B cell (primary cell): ENCODE measurements at regions not wholly inside any gene's neighbourhood (a gene's known extent, or its start where the extent isn't known, plus 50 kb on each side); places are given as distances from the start of the nearest gene placed in this dataset.

Source experiments
- ATAC-seq: fragments of 200-7000 bp; cut with Tn5 transposase; one replicate; pipeline ENCODE4 v1.10.0; 2021; ENCODE audit warnings: low read depth, mild to moderate bottlenecking, moderate number of reproducible peaks, moderate library complexity
- CTCF ChIA-PET: fragments of 350-600 bp; sonication (Branson Sonifier 250); formaldehyde crosslinking; loops from one replicate; lab custom pipeline; 2021; ENCODE audit warnings: antibody characterized with exemption, inconsistent platforms; lab: Charles Lee
- POLR2A ChIA-PET: fragments of 350-600 bp; sonication (Branson Sonifier 250); formaldehyde crosslinking; loops from one replicate; lab custom pipeline; 2021; ENCODE audit warnings: antibody characterized with exemption; lab: Charles Lee
- DNase-seq: peaks from one replicate; pipeline ENCODE4 v3.0.0; 2013
- H2AFZ ChIP-seq: 2 replicates; pipeline ENCODE4 v1.6.1; 2012; ENCODE audit warnings: mild to moderate bottlenecking, low read depth, low read length; ENCODE audit not compliant: insufficient read depth, poor library complexity, severe bottlenecking
- H3K27ac ChIP-seq, 2 donors: 1 replicate in 1 of 2; 2 replicates in 1 of 2; pipeline ENCODE4 v1.5.1; 2012 to 2013; ENCODE audit warnings: low read length in 2 of 2, mild to moderate bottlenecking in 2 of 2, moderate library complexity in 1 of 2
- H3K27me3 ChIP-seq, 4 experiments: fragments of 200-600 bp in 1 of 4; sonication (generic) in 1 of 4; replicated peaks in 1 of 4; 1 replicate in 2 of 4; 2 replicates in 2 of 4; pipeline versions ENCODE4 v1.6.1 to v1.7.0; 2013 to 2016; ENCODE audit warnings: low read length in 3 of 4, mild to moderate bottlenecking in 2 of 4, mixed read lengths in 1 of 4, moderate library complexity in 1 of 4; ENCODE audit not compliant: insufficient read depth in 4 of 4, control insufficient read depth in 3 of 4; ENCODE audit errors: control extremely low read depth in 1 of 4
- H3K36me3 ChIP-seq, 2 experiments: replicated peaks in 1 of 2; 1 replicate in 1 of 2; 2 replicates in 1 of 2; pipeline versions ENCODE4 v1.6.1 to v1.7.1; 2013; ENCODE audit warnings: low read length in 1 of 2; ENCODE audit not compliant: insufficient read depth in 2 of 2, control insufficient read depth in 1 of 2; ENCODE audit errors: control extremely low read depth in 1 of 2, extremely low read depth in 1 of 2
- H3K4me1 ChIP-seq, 2 donors: fragments of 200-600 bp in 1 of 2; sonication (generic) in 1 of 2; 1 replicate in 1 of 2; 2 replicates in 1 of 2; pipeline versions ENCODE4 v1.5.1 to v1.6.1; 2013 to 2017; ENCODE audit warnings: low read length in 2 of 2; ENCODE audit not compliant: control insufficient read depth in 2 of 2, insufficient read depth in 2 of 2
- H3K4me2 ChIP-seq: replicated peaks from 2 replicates; pipeline ENCODE3; 2012; ENCODE audit warnings: mild to moderate bottlenecking, low read depth, low read length; ENCODE audit not compliant: poor library complexity, severe bottlenecking
- H3K4me3 ChIP-seq, 5 experiments: fragments of 200-600 bp in 1 of 5; sonication (generic) in 1 of 5; 1 replicate in 3 of 5; 2 replicates in 2 of 5; pipeline versions ENCODE4 v1.5.1 to v1.7.0; 2011 to 2016; ENCODE audit warnings: low read length in 4 of 5, mild to moderate bottlenecking in 4 of 5, low read depth in 2 of 5, control low read depth in 1 of 5, moderate library complexity in 1 of 5; ENCODE audit not compliant: insufficient read depth in 1 of 5; ENCODE audit errors: control extremely low read depth in 1 of 5, extremely low read depth in 1 of 5
- H3K79me2 ChIP-seq: fragments of 200-600 bp; sonication (generic); one replicate; pipeline ENCODE4 v1.6.0; 2016; ENCODE audit warnings: low read length; ENCODE audit not compliant: control insufficient read depth, insufficient read depth
- H3K9ac ChIP-seq: fragments of 200-600 bp; sonication (generic); 2 replicates; pipeline ENCODE4 v1.6.1; 2017; ENCODE audit warnings: mild to moderate bottlenecking, low read length, moderate library complexity
- H3K9me3 ChIP-seq, 3 donors: one replicate each; pipeline versions ENCODE4 v1.6.1 to v1.7.1; 2013; ENCODE audit warnings: low read length in 2 of 3; ENCODE audit not compliant: control insufficient read depth in 2 of 3, insufficient read depth in 1 of 3; ENCODE audit errors: control extremely low read depth in 1 of 3
- H4K20me1 ChIP-seq: 2 replicates; pipeline ENCODE4 v1.6.0; 2012; ENCODE audit warnings: mild to moderate bottlenecking, low read length; ENCODE audit not compliant: insufficient read depth, control insufficient read depth, poor library complexity, severe bottlenecking
- H3K27ac Mint-ChIP-seq: one replicate; pipeline ENCODE4 v1.8.0; 2021; ENCODE audit warnings: mixed read lengths
- H3K27me3 Mint-ChIP-seq: one replicate; pipeline ENCODE4 v1.8.0; 2021; ENCODE audit warnings: mixed read lengths
- H3K4me1 Mint-ChIP-seq: one replicate; pipeline ENCODE4 v1.8.0; 2021; ENCODE audit warnings: mixed read lengths
- H3K4me3 Mint-ChIP-seq: one replicate; pipeline ENCODE4 v1.8.0; 2021; ENCODE audit warnings: mixed read lengths
- H3K9me3 Mint-ChIP-seq: one replicate; pipeline ENCODE4 v1.8.0; 2022; ENCODE audit warnings: mixed read lengths; ENCODE audit not compliant: insufficient read depth
- EZH2 ChIP-seq: IDR thresholded peaks from 2 replicates; pipeline ENCODE4 v1.6.1; 2012; ENCODE audit warnings: borderline replicate concordance, low read depth, mild to moderate bottlenecking, moderate library complexity, low read length; ENCODE audit not compliant: insufficient read depth, poor library complexity, severe bottlenecking
- WGBS: methylation state at CpG from one replicate; pipeline ENCODE4 v1.1.5; 2013; ENCODE audit warnings: missing lambda C conversion rate; ENCODE audit not compliant: insufficient coverage; 5-methylcytosine and 5-hydroxymethylcytosine counted together
- intact Hi-C: fragments of 100-400 bp; cut with micrococcal nuclease; formaldehyde crosslinking; loops from one replicate; pipeline ENCODE4 v1.10.0; 2022
- TF ChIP-seq, protein P1 (sequence below): fragments of 200-600 bp; IDR thresholded peaks from one replicate; pipeline ENCODE4 v1.8.0; 2022; ENCODE audit warnings: antibody characterized with exemption, mild to moderate bottlenecking

DNA sequence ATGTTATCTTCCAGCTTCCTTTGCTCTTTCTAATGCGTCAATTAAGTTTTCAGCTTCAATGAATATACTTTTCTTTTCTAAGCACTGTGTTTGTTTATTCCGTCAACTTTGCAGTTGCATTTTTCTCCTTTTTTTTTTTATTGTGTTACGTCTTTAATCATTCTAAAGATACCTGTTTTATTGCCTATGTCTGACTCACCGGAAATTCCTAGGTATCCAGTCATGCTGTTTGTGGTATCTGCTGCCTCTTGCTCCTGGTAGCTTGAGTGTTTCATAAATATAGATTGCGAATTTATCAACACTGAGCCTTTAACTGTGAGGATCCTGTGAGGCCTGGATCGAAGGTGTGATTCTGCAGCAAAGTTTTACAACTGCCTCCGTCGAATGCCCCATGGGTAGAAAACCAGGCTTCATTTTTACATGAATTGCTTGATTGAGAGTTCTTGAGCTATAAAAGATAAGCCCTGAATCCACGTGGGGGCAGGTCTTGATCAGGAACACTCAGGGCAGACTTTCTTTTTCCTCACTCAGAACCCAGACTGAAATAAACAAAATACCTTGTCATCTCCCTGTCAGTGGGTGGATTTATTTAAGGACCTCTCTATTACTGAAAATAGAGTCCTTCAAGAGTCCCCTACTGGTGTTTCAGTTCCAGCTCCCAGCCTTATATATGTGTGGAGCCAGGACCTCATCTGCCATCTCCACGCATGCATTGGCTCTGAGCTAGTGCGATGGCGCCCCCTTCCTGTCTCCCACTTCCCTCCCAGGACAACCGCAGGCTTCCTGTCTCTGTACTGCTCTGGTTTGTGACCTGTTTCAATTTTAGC is 60.1 kb upstream of the LRRC1 start:
- H3K9me3 ChIP-seq, result no peaks in the 10 kb centered on the region
- no peak overlapping the region for H3K27ac ChIP-seq
- Mint-ChIP-seq H3K27me3 (peaks cover 11% of the 10 kb centered on the region), H3K4me3 (no peak overlapping the region), H3K27ac (no peak overlapping the region), H3K9me3 (no peaks in the 10 kb centered on the region), H3K4me1 (peaks cover 2% of the 10 kb centered on the region)
- no peaks in the 10 kb centered on the region for H4K20me1 ChIP-seq
- H3K4me2 ChIP-seq, result no peak overlapping the region
- no peak overlapping the region for H2AFZ ChIP-seq
- ChIA-PET CTCF (interaction anchor here (0.7 to 4.4 kb wide), 3 partner anchors 10 to 16 kb away, joined by 3 to 35 read pairs (median 4); no protein-coding TSS in a partner anchor), POLR2A (no interaction called here)
- TF ChIP-seq EZH2, result no peak
- TF ChIP-seq, protein P1, sequence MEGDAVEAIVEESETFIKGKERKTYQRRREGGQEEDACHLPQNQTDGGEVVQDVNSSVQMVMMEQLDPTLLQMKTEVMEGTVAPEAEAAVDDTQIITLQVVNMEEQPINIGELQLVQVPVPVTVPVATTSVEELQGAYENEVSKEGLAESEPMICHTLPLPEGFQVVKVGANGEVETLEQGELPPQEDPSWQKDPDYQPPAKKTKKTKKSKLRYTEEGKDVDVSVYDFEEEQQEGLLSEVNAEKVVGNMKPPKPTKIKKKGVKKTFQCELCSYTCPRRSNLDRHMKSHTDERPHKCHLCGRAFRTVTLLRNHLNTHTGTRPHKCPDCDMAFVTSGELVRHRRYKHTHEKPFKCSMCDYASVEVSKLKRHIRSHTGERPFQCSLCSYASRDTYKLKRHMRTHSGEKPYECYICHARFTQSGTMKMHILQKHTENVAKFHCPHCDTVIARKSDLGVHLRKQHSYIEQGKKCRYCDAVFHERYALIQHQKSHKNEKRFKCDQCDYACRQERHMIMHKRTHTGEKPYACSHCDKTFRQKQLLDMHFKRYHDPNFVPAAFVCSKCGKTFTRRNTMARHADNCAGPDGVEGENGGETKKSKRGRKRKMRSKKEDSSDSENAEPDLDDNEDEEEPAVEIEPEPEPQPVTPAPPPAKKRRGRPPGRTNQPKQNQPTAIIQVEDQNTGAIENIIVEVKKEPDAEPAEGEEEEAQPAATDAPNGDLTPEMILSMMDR, result no peak
- no peaks in the 10 kb centered on the region for H3K36me3 ChIP-seq
- WGBS, result 61% methylated on average over 9 of the region's 13 CpGs
- H3K79me2 ChIP-seq, result no peaks in the 10 kb centered on the region
- H3K9ac ChIP-seq, result no peak overlapping the region
- intact Hi-C loops, result no loop called here
- peaks cover 0 to 8% of the 10 kb centered on the region in 2 donors for H3K4me1 ChIP-seq
- no peak overlapping the region for H3K4me3 ChIP-seq
- ATAC-seq (no peak), DNase-seq (no peak)
- peaks cover 0 to 2% (median 0%) of the 10 kb centered on the region in 4 experiments for H3K27me3 ChIP-seq
